GM18870 (cell line): ENCODE measurements at regions not wholly inside any gene's neighbourhood (a gene's known extent, or its start where the extent isn't known, plus 50 kb on each side); places are given as distances from the start of the nearest gene placed in this dataset.

Experiments used
- ATAC-seq: cut with Tn5 transposase; IDR thresholded peaks from one replicate; pipeline ENCODE4 v1.9.1; 2021; ENCODE audit warnings: moderate library complexity; ENCODE audit not compliant: unreplicated experiment

- ATAC-seq, result no peak
Measured at GRCh38 chr22:25509374-25509791, 55.1 kb upstream of the GRK3 start.

GRCh38 chr22:25510876-25511275 is 53.6 kb upstream of the GRK3 start:
- no peak for ATAC-seq

GRCh38 chr22:25511725-25512124 is 52.8 kb upstream of the GRK3 start:
- no peak for ATAC-seq

- ATAC-seq, result no peak
Measured at GRCh38 chr22:25514436-25515180, 49.9 kb upstream of the GRK3 start.
